Body of pancreas (tissue), 4 donors: ENCODE measurements at regions not wholly inside any gene's neighbourhood (a gene's known extent, or its start where the extent isn't known, plus 50 kb on each side); places are given as distances from the start of the nearest gene placed in this dataset.
A peak's percentile ranks its signal among the peaks of the same experiment; 100 is the strongest.
"Not testable (repeated sequence)": the region's sequence is repeated elsewhere in the genome, so short reads cannot be mapped to it uniquely, and the experiment has no call there.

Experiments used
- ATAC-seq: fragments of 150-250 bp; one replicate; pipeline ENCODE4 v1.9.1; 2016
- DNase-seq, 4 donors: peaks; one replicate each; pipeline ENCODE4 v3.0.0-alpha.2; 2019
- H3K27ac ChIP-seq, 4 donors: fragments of 200-600 bp; sonication (generic); 1 replicate in 3 of 4; 2 replicates in 1 of 4; pipeline versions ENCODE4 v1.5.1 to v1.6.1; 2016 to 2019; ENCODE audit warnings: mild to moderate bottlenecking in 1 of 4, mixed read lengths in 1 of 4, moderate library complexity in 1 of 4
- H3K27me3 ChIP-seq, 2 donors: fragments of 200-600 bp; sonication (generic); one replicate each; pipeline ENCODE4 v1.6.0; 2016; ENCODE audit warnings: mild to moderate bottlenecking in 1 of 2
- H3K36me3 ChIP-seq, 2 donors: fragments of 200-600 bp; sonication (generic); replicated peaks in 1 of 2; 2 replicates each; pipeline ENCODE4 v1.5.1; 2016; ENCODE audit warnings: low read depth in 2 of 2; ENCODE audit not compliant: insufficient read depth in 1 of 2
- H3K4me1 ChIP-seq: fragments of 200-600 bp; sonication (generic); one replicate; pipeline ENCODE4 v1.6.0; 2016
- H3K4me3 ChIP-seq, 2 donors: fragments of 200-600 bp; sonication (generic); 1 replicate in 1 of 2; 2 replicates in 1 of 2; pipeline ENCODE4 v1.5.1; 2016 to 2019
- H3K9me3 ChIP-seq, 3 donors: fragments of 200-600 bp; sonication (generic); 1 replicate in 2 of 3; 2 replicates in 1 of 3; pipeline ENCODE4 v1.5.1; 2016
- POLR2A ChIP-seq, 3 donors: fragments of 450-650 bp; IDR thresholded peaks; one replicate each; pipeline ENCODE4 v1.6.1; 2016; ENCODE audit warnings: antibody characterized with exemption in 3 of 3, mild to moderate bottlenecking in 2 of 3
- WGBS, 2 donors: methylation state at CpG; one replicate each; pipeline ENCODE4 v1.1.5; 2017; 5-methylcytosine and 5-hydroxymethylcytosine counted together
- intact Hi-C: fragments of 100-400 bp; cut with DNase I; formaldehyde crosslinking; loops from one replicate; pipeline ENCODE4 v1.15.1; 2023
- TF ChIP-seq, protein P1 (sequence below), 7 experiments: fragments of 450-650 bp in 4 of 7; fragments of 200-600 bp in 3 of 7; sonication (generic) in 3 of 7; IDR thresholded peaks; one replicate each; pipeline ENCODE4 v1.5.1; 2016 to 2019; ENCODE audit warnings: antibody characterized with exemption in 7 of 7

DNA sequence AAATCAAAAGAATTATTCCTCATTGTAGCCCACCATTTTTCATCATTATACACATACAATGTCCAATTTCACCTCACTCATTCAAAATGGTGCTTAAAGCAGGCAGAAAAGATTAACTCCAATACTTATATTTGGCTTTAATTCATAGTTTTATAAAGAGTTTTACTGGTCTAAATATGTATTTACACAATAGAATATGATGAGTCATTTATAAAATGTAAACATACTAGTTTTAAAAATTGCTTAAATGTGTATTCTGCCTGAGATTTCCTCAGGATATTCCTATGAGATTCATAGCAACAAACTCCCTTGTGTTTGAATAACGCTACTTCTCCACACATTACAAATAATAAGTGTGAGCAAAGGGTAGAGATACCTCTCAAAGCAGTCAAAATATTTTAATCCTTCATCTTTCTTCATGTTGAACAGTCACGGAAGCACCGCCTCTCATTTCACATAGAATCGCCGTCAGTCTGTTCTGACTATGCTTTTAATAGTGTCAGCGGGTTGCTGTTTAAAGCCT lies 75.7 kb upstream of the GBE1 start:
- no peaks in the 10 kb centered on the region for H3K9me3 ChIP-seq
- H3K36me3 ChIP-seq, result no peaks in the 10 kb centered on the region
- intact Hi-C loops, result no loop called here
- ATAC-seq (no peak), DNase-seq (no peak)
- H3K27me3 ChIP-seq, result no peaks in the 10 kb centered on the region
- no peak overlapping the region for H3K4me3 ChIP-seq
- 88 to 93% methylated on average over 6 of the region's 6 CpGs for WGBS, 2 donors
- no peak overlapping the region for H3K27ac ChIP-seq
- TF ChIP-seq POLR2A (IDR thresholded peaks at IDR 0.05), result no peak
- TF ChIP-seq, protein P1, sequence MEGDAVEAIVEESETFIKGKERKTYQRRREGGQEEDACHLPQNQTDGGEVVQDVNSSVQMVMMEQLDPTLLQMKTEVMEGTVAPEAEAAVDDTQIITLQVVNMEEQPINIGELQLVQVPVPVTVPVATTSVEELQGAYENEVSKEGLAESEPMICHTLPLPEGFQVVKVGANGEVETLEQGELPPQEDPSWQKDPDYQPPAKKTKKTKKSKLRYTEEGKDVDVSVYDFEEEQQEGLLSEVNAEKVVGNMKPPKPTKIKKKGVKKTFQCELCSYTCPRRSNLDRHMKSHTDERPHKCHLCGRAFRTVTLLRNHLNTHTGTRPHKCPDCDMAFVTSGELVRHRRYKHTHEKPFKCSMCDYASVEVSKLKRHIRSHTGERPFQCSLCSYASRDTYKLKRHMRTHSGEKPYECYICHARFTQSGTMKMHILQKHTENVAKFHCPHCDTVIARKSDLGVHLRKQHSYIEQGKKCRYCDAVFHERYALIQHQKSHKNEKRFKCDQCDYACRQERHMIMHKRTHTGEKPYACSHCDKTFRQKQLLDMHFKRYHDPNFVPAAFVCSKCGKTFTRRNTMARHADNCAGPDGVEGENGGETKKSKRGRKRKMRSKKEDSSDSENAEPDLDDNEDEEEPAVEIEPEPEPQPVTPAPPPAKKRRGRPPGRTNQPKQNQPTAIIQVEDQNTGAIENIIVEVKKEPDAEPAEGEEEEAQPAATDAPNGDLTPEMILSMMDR (IDR thresholded peaks at IDR 0.05), result no peak
- no peaks in the 10 kb centered on the region for H3K4me1 ChIP-seq

DNA sequence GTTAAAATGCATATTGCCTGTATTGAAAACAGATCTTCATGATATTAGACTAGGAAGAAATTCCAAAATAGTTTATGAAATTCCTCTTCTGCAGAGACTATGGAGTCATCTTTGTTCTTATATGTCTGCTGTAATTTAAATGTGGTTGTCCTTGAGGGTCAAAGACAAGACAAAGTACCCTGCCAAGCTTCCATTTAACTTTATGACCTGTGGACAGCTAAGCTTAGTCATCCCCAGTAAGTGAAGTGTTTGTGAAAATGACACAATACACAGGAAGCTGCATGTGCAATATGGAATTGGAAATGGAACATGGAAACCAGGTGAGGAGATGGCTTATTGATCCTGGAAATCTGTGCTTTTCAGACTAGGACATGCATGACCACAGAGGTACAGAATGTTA lies 68.5 kb upstream of the GBE1 start:
- Histone ChIP-seq H3K9me3 (no peaks in the 10 kb centered on the region), H3K4me3 (no peak overlapping the region), H3K27me3 (peaks cover 0 to 3% of the 10 kb centered on the region in 2 donors), H3K36me3 (no peaks in the 10 kb centered on the region), H3K27ac (no peak overlapping the region), H3K4me1 (no peaks in the 10 kb centered on the region)
- no peak for ATAC-seq
- no peak for DNase-seq
- intact Hi-C loops, result no loop called here
- TF ChIP-seq, protein P1 (IDR thresholded peaks at IDR 0.05), result no peak
- no peak for TF ChIP-seq POLR2A (IDR thresholded peaks at IDR 0.05)

DNA sequence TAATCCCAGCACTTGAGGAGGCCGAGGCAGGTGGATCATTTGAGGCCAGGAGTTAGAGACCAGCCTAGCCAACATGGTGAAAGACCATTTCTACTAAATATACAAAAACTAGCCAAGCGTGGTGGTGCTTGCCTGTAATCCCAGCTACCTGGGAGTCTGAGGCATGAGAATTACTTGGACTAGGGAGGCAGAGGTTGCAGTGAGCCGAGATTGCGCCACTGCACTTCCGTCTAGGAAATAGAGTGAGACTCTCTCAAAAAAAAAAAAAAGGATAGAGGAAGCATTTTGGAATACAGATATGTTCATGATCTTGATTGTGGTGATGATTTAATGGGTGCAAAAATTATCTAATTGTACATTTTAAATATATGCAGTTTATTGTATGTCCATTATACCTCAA lies 67.8 kb upstream of the GBE1 start:
- H3K36me3 ChIP-seq, H3K4me1 ChIP-seq, intact Hi-C loops, H3K27me3 ChIP-seq, H3K4me3 ChIP-seq, DNase-seq, H3K9me3 ChIP-seq, ATAC-seq, H3K27ac ChIP-seq: not testable (repeated sequence)
- 90 to 97% methylated on average over 5 of the region's 5 CpGs for WGBS, 2 donors

DNA sequence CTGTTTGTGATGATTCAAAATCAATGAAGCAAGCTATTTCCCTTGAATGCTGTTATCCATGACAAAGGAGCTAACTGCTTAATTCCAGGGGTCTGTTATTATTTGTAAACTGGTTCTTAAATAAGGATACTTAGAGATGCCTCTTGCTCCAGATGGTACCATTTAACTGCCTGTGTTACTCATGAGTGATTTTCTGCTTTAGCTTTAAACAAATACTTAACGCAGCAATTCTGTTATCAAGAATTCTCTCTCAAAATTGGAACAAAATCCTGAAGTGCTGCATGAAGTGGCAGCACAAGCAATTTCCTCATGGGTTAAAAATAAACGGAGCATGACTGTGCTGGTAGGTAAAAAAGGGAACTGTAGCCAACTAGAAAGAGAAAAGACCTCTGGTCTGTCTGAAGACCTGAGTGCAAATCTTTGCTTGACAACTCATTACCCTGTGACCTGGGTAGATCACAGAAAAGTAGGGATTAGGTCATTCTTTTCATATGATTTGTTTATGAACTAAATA lies 62.5 kb upstream of the GBE1 start:
- Histone ChIP-seq H3K9me3 (no peaks in the 10 kb centered on the region), H3K4me3 (no peak overlapping the region), H3K4me1 (peaks cover 14% of the 10 kb centered on the region), H3K27ac (no peak overlapping the region), H3K36me3 (no peaks in the 10 kb centered on the region), H3K27me3 (no peaks in the 10 kb centered on the region)
- TF ChIP-seq, protein P1 (IDR thresholded peaks at IDR 0.05), result no peak
- no peak for TF ChIP-seq POLR2A (IDR thresholded peaks at IDR 0.05)
- DNase-seq (peak in 1 of 4 donors; percentile 6), ATAC-seq (no peak)
- 2 to 21% methylated on average over 2 of the region's 2 CpGs for WGBS, 2 donors
- intact Hi-C loops, result no loop called here

DNA sequence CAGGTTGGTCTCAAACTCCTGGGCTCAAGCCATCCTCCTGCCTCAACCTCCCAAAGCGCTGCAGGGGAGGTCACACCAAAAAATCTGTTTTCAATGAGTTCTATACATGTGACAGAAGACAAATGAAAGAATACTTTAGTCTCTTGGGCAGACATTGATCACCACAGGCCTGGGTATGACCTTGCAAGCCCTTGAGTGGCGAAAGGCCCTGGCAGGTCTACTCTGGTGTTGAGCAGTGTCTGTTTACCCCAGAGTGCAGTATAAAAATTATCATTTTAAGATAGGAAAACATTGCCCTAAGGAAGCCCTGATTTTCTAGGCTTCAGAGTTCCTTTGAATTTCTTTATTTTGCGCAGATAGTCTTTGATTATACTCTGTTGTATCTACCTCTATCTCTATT lies 61.6 kb upstream of the GBE1 start:
- DNase-seq (peak in 1 of 4 donors; percentile 8), ATAC-seq (no peak)
- Histone ChIP-seq H3K9me3 (no peaks in the 10 kb centered on the region), H3K36me3 (no peaks in the 10 kb centered on the region), H3K4me3 (no peak overlapping the region), H3K4me1 (peaks cover 14% of the 10 kb centered on the region), H3K27me3 (no peaks in the 10 kb centered on the region), H3K27ac (no peak overlapping the region)
- WGBS, 2 donors, result 58 to 64% methylated on average over 3 of the region's 3 CpGs
- intact Hi-C loops, result no loop called here
- TF ChIP-seq POLR2A (IDR thresholded peaks at IDR 0.05), result no peak
- TF ChIP-seq, protein P1 (IDR thresholded peaks at IDR 0.05), result no peak
